PC-3 (cell line): ENCODE measurements at regions not wholly inside any gene's neighbourhood (a gene's known extent, or its start where the extent isn't known, plus 50 kb on each side); places are given as distances from the start of the nearest gene placed in this dataset.

Experiments used
- CTCF ChIP-seq: fragments of 300-600 bp; sonication (generic); conservative IDR thresholded peaks from 2 replicates; pipeline ENCODE4 v1.5.1; 2017; ENCODE audit warnings: antibody characterized with exemption, low read depth, mild to moderate bottlenecking, low read length
- EZH2 ChIP-seq: fragments of 300-600 bp; sonication (generic); IDR thresholded peaks from one replicate; pipeline ENCODE4 v1.6.1; 2017; ENCODE audit warnings: antibody characterized with exemption, mild to moderate bottlenecking, low read length; ENCODE audit not compliant: unreplicated experiment

GRCh38 chr1:182259229-182259872, 132.2 kb downstream of the GLUL start:
- no peak for TF ChIP-seq CTCF
- no peak for TF ChIP-seq EZH2
